Stimulated activated effector memory CD8-positive, alpha-beta T cell treated with anti-CD3 and anti-CD28 coated beads, Interleukin-12 subunit alpha, Interleukin-12 subunit beta, amount 100 ng/mL, for 72 hours (primary cell): ENCODE measurements at regions not wholly inside any gene's neighbourhood (a gene's known extent, or its start where the extent isn't known, plus 50 kb on each side); places are given as distances from the start of the nearest gene placed in this dataset.
"Not testable (repeated sequence)": the region's sequence is repeated elsewhere in the genome, so short reads cannot be mapped to it uniquely, and the experiment has no call there.

ENCODE experiments used
- ATAC-seq: fragments of 150-1000 bp; cut with Tn5 transposase; 2 replicates; pipeline ENCODE4 v1.10.0; 2021
- DNase-seq, 2 donors: peaks; one replicate each; pipeline ENCODE4 v3.0.0; 2021 to 2022; ENCODE audit warnings: low spot score in 2 of 2
- H3K27ac Mint-ChIP-seq: one replicate; pipeline ENCODE4 v1.8.0; 2022; ENCODE audit warnings: mild to moderate bottlenecking, mixed read lengths
- H3K36me3 Mint-ChIP-seq: one replicate; pipeline ENCODE4 v1.8.0; 2022; ENCODE audit warnings: mild to moderate bottlenecking, mixed read lengths
- H3K4me1 Mint-ChIP-seq: one replicate; pipeline ENCODE4 v1.8.0; 2022; ENCODE audit warnings: mixed read lengths
- H3K4me3 Mint-ChIP-seq: one replicate; pipeline ENCODE4 v1.8.0; 2022; ENCODE audit warnings: mild to moderate bottlenecking, mixed read lengths
- H3K9me3 Mint-ChIP-seq: one replicate; pipeline ENCODE4 v1.8.0; 2022; ENCODE audit warnings: mixed read lengths

- DNase-seq = no peak
- Mint-ChIP-seq H3K9me3 (no peaks in the 10 kb centered on the region), H3K27ac (no peak overlapping the region), H3K4me3 (no peak overlapping the region), H3K36me3 (no peaks in the 10 kb centered on the region), H3K4me1 (no peaks in the 10 kb centered on the region)
- ATAC-seq = no peak
These were observed 296.6 kb downstream of the ADGRD1 start for GRCh38 chr12:131250028-131250950.

GRCh38 chr12:131250951-131251315, 297.2 kb downstream of the ADGRD1 start:
- no peaks in the 10 kb centered on the region for H3K4me1 Mint-ChIP-seq
- no peaks in the 10 kb centered on the region for H3K36me3 Mint-ChIP-seq
- no peak overlapping the region for H3K4me3 Mint-ChIP-seq
- DNase-seq (no peak), ATAC-seq (no peak)
- H3K9me3 Mint-ChIP-seq = no peaks in the 10 kb centered on the region
- no peak overlapping the region for H3K27ac Mint-ChIP-seq

- H3K36me3 Mint-ChIP-seq = no peaks in the 10 kb centered on the region
- no peaks in the 10 kb centered on the region for H3K9me3 Mint-ChIP-seq
- no peaks in the 10 kb centered on the region for H3K4me1 Mint-ChIP-seq
- ATAC-seq (no peak), DNase-seq (no peak)
- H3K27ac Mint-ChIP-seq = no peak overlapping the region
- H3K4me3 Mint-ChIP-seq = no peak overlapping the region
These were observed 297.8 kb downstream of the ADGRD1 start for GRCh38 chr12:131251336-131252101.

- Mint-ChIP-seq H3K4me3 (no peak overlapping the region), H3K36me3 (no peaks in the 10 kb centered on the region), H3K4me1 (no peaks in the 10 kb centered on the region), H3K9me3 (no peaks in the 10 kb centered on the region), H3K27ac (no peak overlapping the region)
- ATAC-seq = no peak
- no peak for DNase-seq
These were observed 299.8 kb downstream of the ADGRD1 start for GRCh38 chr12:131253376-131254026.

GRCh38 chr12:131254374-131254773, 300.7 kb downstream of the ADGRD1 start:
- ATAC-seq (no peak), DNase-seq (no peak)
- Mint-ChIP-seq H3K4me1 (no peaks in the 10 kb centered on the region), H3K36me3 (no peaks in the 10 kb centered on the region), H3K27ac (no peak overlapping the region), H3K9me3 (peaks cover 4% of the 10 kb centered on the region), H3K4me3 (no peak overlapping the region)

GRCh38 chr12:131258398-131258797, 304.7 kb downstream of the ADGRD1 start:
- peaks cover 4% of the 10 kb centered on the region for H3K9me3 Mint-ChIP-seq
- no peaks in the 10 kb centered on the region for H3K4me1 Mint-ChIP-seq
- DNase-seq = no peak
- no peaks in the 10 kb centered on the region for H3K36me3 Mint-ChIP-seq
- ATAC-seq = no peak
- no peak overlapping the region for H3K4me3 Mint-ChIP-seq
- H3K27ac Mint-ChIP-seq = no peak overlapping the region

GRCh38 chr12:131260251-131260905, 306.7 kb downstream of the ADGRD1 start:
- Mint-ChIP-seq H3K27ac (no peak overlapping the region), H3K4me1 (no peaks in the 10 kb centered on the region), H3K9me3 (peaks cover 4% of the 10 kb centered on the region), H3K4me3 (no peak overlapping the region), H3K36me3 (no peaks in the 10 kb centered on the region)
- no peak for ATAC-seq
- no peak for DNase-seq

GRCh38 chr12:131260954-131261353, 307.2 kb downstream of the ADGRD1 start:
- DNase-seq (no peak), ATAC-seq (no peak)
- H3K4me1 Mint-ChIP-seq = no peaks in the 10 kb centered on the region
- H3K4me3 Mint-ChIP-seq = no peak overlapping the region
- peaks cover 4% of the 10 kb centered on the region for H3K9me3 Mint-ChIP-seq
- no peak overlapping the region for H3K27ac Mint-ChIP-seq
- no peaks in the 10 kb centered on the region for H3K36me3 Mint-ChIP-seq

GRCh38 chr12:131261906-131262305, 308.2 kb downstream of the ADGRD1 start:
- no peak overlapping the region for H3K4me3 Mint-ChIP-seq
- ATAC-seq (no peak), DNase-seq (no peak)
- no peak overlapping the region for H3K27ac Mint-ChIP-seq
- H3K9me3 Mint-ChIP-seq = peaks cover 4% of the 10 kb centered on the region
- no peaks in the 10 kb centered on the region for H3K36me3 Mint-ChIP-seq
- H3K4me1 Mint-ChIP-seq = no peaks in the 10 kb centered on the region

GRCh38 chr12:131263626-131264025, 309.9 kb downstream of the ADGRD1 start:
- no peak for DNase-seq
- ATAC-seq = no peak
- Mint-ChIP-seq H3K4me1 (no peaks in the 10 kb centered on the region), H3K9me3 (peaks cover 4% of the 10 kb centered on the region), H3K4me3 (no peak overlapping the region), H3K27ac (no peak overlapping the region), H3K36me3 (no peaks in the 10 kb centered on the region)

- no peaks in the 10 kb centered on the region for H3K4me1 Mint-ChIP-seq
- H3K27ac Mint-ChIP-seq = no peak overlapping the region
- H3K36me3 Mint-ChIP-seq = no peaks in the 10 kb centered on the region
- no peak overlapping the region for H3K4me3 Mint-ChIP-seq
- ATAC-seq = no peak
- no peaks in the 10 kb centered on the region for H3K9me3 Mint-ChIP-seq
- DNase-seq = no peak
These were observed 310.9 kb downstream of the ADGRD1 start for GRCh38 chr12:131264635-131265034.

GRCh38 chr12:131266591-131267467, 313.1 kb downstream of the ADGRD1 start:
- ATAC-seq (no peak), DNase-seq (no peak)
- no peaks in the 10 kb centered on the region for H3K4me1 Mint-ChIP-seq
- no peaks in the 10 kb centered on the region for H3K36me3 Mint-ChIP-seq
- no peak overlapping the region for H3K4me3 Mint-ChIP-seq
- H3K27ac Mint-ChIP-seq = no peak overlapping the region
- no peaks in the 10 kb centered on the region for H3K9me3 Mint-ChIP-seq

- ATAC-seq (no peak), DNase-seq (no peak)
- Mint-ChIP-seq H3K27ac (no peak overlapping the region), H3K4me3 (no peak overlapping the region), H3K9me3 (no peaks in the 10 kb centered on the region), H3K36me3 (no peaks in the 10 kb centered on the region), H3K4me1 (no peaks in the 10 kb centered on the region)
These were observed 313.9 kb downstream of the ADGRD1 start for GRCh38 chr12:131267576-131267975.

- not testable (repeated sequence) for H3K4me1 Mint-ChIP-seq, H3K36me3 Mint-ChIP-seq, H3K4me3 Mint-ChIP-seq, H3K27ac Mint-ChIP-seq, DNase-seq, ATAC-seq, H3K9me3 Mint-ChIP-seq
These were observed 314.4 kb downstream of the ADGRD1 start for GRCh38 chr12:131268123-131268522.
